Epithelial cell of proximal tubule (primary cell): ENCODE measurements at regions not wholly inside any gene's neighbourhood (a gene's known extent, or its start where the extent isn't known, plus 50 kb on each side); places are given as distances from the start of the nearest gene placed in this dataset.
"Not testable (repeated sequence)": the region's sequence is repeated elsewhere in the genome, so short reads cannot be mapped to it uniquely, and the experiment has no call there.

Experiments used
- DNase-seq: peaks from one replicate; pipeline ENCODE4 v3.0.0-alpha.2; 2011; ENCODE audit warnings: low read depth
- H3K4me3 ChIP-seq: 2 replicates; pipeline ENCODE4 v1.5.1; 2011; ENCODE audit warnings: low read depth, mild to moderate bottlenecking, low read length
- CTCF ChIP-seq: conservative IDR thresholded peaks from 2 replicates; pipeline ENCODE4 v1.5.1; 2012; ENCODE audit warnings: low read depth, mild to moderate bottlenecking, low read length

- no peak for DNase-seq
- no peak for TF ChIP-seq CTCF
- no peak overlapping the region for H3K4me3 ChIP-seq
Measured at GRCh38 chr10:109317746-109318366, 605.5 kb downstream of the XPNPEP1 start.

GRCh38 chr10:109314016-109314415, 609.3 kb downstream of the XPNPEP1 start:
- H3K4me3 ChIP-seq, DNase-seq: not testable (repeated sequence)

GRCh38 chr10:109312555-109312954, 610.8 kb downstream of the XPNPEP1 start:
- DNase-seq, H3K4me3 ChIP-seq: not testable (repeated sequence)

- no peak for DNase-seq
- TF ChIP-seq CTCF, result no peak
- H3K4me3 ChIP-seq, result no peak overlapping the region
Measured at GRCh38 chr10:109308971-109309370, 614.3 kb downstream of the XPNPEP1 start.

- not testable (repeated sequence) for H3K4me3 ChIP-seq, DNase-seq
Measured at GRCh38 chr10:109307102-109307501, 616.2 kb downstream of the XPNPEP1 start.

- no peak for DNase-seq
- H3K4me3 ChIP-seq, result no peak overlapping the region
- TF ChIP-seq CTCF, result no peak
Measured at GRCh38 chr10:109306698-109307097, 616.6 kb downstream of the XPNPEP1 start.

- H3K4me3 ChIP-seq, result no peak overlapping the region
- DNase-seq, result no peak
Measured at GRCh38 chr10:109287858-109288257, 635.5 kb downstream of the XPNPEP1 start.

GRCh38 chr10:109282510-109282909, 640.8 kb downstream of the XPNPEP1 start:
- peak; percentile 59 for DNase-seq
- H3K4me3 ChIP-seq, result no peak overlapping the region
- no peak for TF ChIP-seq CTCF

More at GRCh38 chr10:109287858-109288257, 635.5 kb downstream of the XPNPEP1 start:
- TF ChIP-seq CTCF, result no peak

GRCh38 chr10:109281347-109281746, 642.0 kb downstream of the XPNPEP1 start:
- H3K4me3 ChIP-seq, result no peak overlapping the region
- DNase-seq, result no peak
- no peak for TF ChIP-seq CTCF
